Stomach (tissue), 8 donors: ENCODE measurements at regions not wholly inside any gene's neighbourhood (a gene's known extent, or its start where the extent isn't known, plus 50 kb on each side); places are given as distances from the start of the nearest gene placed in this dataset.

Source experiments
- DNase-seq, 2 donors: peaks; one replicate each; pipeline versions ENCODE4 v3.0.0 to v3.0.0-alpha.2; 2013 to 2019
- H3K27ac ChIP-seq, 5 donors: fragments of 200-600 bp in 4 of 5; sonication (generic) in 4 of 5; one replicate each; pipeline ENCODE4 v1.5.1; 2013 to 2019; ENCODE audit warnings: mild to moderate bottlenecking in 1 of 5, moderate library complexity in 1 of 5
- H3K27me3 ChIP-seq, 3 donors: fragments of 200-600 bp; sonication (generic); one replicate each; pipeline ENCODE4 v1.5.1; 2017 to 2019; ENCODE audit warnings: mixed run types in 1 of 3
- H3K36me3 ChIP-seq, 4 donors: fragments of 200-600 bp; sonication (generic); 1 replicate in 3 of 4; 2 replicates in 1 of 4; pipeline ENCODE4 v1.5.1; 2016 to 2019
- H3K4me1 ChIP-seq, 4 donors: fragments of 200-600 bp; sonication (generic); one replicate each; pipeline ENCODE4 v1.5.1; 2016 to 2019
- H3K4me3 ChIP-seq, 4 donors: fragments of 200-600 bp; sonication (generic) in 3 of 4; one replicate each; pipeline ENCODE4 v1.5.1; 2016 to 2019; ENCODE audit warnings: mild to moderate bottlenecking in 1 of 4
- H3K9me3 ChIP-seq, 4 donors: fragments of 200-600 bp; sonication (generic); one replicate each; pipeline ENCODE4 v1.5.1; 2016 to 2019
- EP300 ChIP-seq: sonication (generic); formaldehyde crosslinking; IDR thresholded peaks from one replicate; pipeline ENCODE4 v1.6.1; 2017; ENCODE audit warnings: antibody characterized with exemption
- POLR2A ChIP-seq, 4 donors: fragments of 450-650 bp; IDR thresholded peaks; one replicate each; pipeline ENCODE4 v1.6.1; 2016; ENCODE audit warnings: antibody characterized with exemption in 4 of 4, control low read depth in 2 of 4, mild to moderate bottlenecking in 1 of 4, moderate library complexity in 1 of 4
- POLR2AphosphoS5 ChIP-seq, 3 donors: sonication (generic); formaldehyde crosslinking; IDR thresholded peaks; one replicate each; pipeline ENCODE4 v1.6.1; 2016; ENCODE audit warnings: antibody characterized with exemption in 3 of 3
- WGBS, 5 donors: extraction: QIAGEN DNeasy Blood & Tissue Kit in 3 of 5; methylation state at CpG; one replicate each; pipeline versions ENCODE4 v1.1.5 to v1.1.7; 2013 to 2018; 5-methylcytosine and 5-hydroxymethylcytosine counted together
- intact Hi-C: fragments of 100-400 bp; cut with DNase I; formaldehyde crosslinking; loops from one replicate; pipeline ENCODE4 v1.15.1; 2023; ENCODE audit warnings: low total_unique reads
- TF ChIP-seq, protein P1 (sequence below), 7 experiments: fragments of 450-650 bp in 4 of 7; fragments of 200-600 bp in 3 of 7; sonication (generic) in 3 of 7; IDR thresholded peaks; one replicate each; pipeline ENCODE4 v1.5.1; 2016 to 2019; ENCODE audit warnings: antibody characterized with exemption in 7 of 7, control low read depth in 2 of 7, mild to moderate bottlenecking in 1 of 7
- donor health status: healthy with polysubstance abuse.
- donor health status: Bipolar disorder and iron deficiency.
- donor health status: healthy.

- peaks cover 0 to 3% (median 0%) of the 10 kb centered on the region in 3 donors for H3K27me3 ChIP-seq
- no peaks in the 10 kb centered on the region for H3K9me3 ChIP-seq
- no peak for DNase-seq
- H3K36me3 ChIP-seq: no peaks in the 10 kb centered on the region
- no peak overlapping the region for H3K27ac ChIP-seq
- no peak overlapping the region for H3K4me3 ChIP-seq
- TF ChIP-seq EP300 (no peak), POLR2AphosphoS5 (IDR thresholded peaks at IDR 0.05) (no peak), POLR2A (IDR thresholded peaks at IDR 0.05) (no peak)
- TF ChIP-seq, protein P1, sequence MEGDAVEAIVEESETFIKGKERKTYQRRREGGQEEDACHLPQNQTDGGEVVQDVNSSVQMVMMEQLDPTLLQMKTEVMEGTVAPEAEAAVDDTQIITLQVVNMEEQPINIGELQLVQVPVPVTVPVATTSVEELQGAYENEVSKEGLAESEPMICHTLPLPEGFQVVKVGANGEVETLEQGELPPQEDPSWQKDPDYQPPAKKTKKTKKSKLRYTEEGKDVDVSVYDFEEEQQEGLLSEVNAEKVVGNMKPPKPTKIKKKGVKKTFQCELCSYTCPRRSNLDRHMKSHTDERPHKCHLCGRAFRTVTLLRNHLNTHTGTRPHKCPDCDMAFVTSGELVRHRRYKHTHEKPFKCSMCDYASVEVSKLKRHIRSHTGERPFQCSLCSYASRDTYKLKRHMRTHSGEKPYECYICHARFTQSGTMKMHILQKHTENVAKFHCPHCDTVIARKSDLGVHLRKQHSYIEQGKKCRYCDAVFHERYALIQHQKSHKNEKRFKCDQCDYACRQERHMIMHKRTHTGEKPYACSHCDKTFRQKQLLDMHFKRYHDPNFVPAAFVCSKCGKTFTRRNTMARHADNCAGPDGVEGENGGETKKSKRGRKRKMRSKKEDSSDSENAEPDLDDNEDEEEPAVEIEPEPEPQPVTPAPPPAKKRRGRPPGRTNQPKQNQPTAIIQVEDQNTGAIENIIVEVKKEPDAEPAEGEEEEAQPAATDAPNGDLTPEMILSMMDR (IDR thresholded peaks at IDR 0.05): no peak
- H3K4me1 ChIP-seq: no peaks in the 10 kb centered on the region
- intact Hi-C loops: no loop called here
- 82 to 90% (median 89%) methylated on average over 5 of the region's 5 CpGs for WGBS, 5 donors
Observed at GRCh38 chr10:128940081-128940480, 527.0 kb upstream of the MGMT start.

- TF ChIP-seq POLR2AphosphoS5 (IDR thresholded peaks at IDR 0.05) (no peak), EP300 (no peak), POLR2A (IDR thresholded peaks at IDR 0.05) (no peak)
- peak in 1 of 2 donors; percentile 77 for DNase-seq
- Histone ChIP-seq H3K27ac (no peak overlapping the region), H3K9me3 (peaks cover 0 to 5% (median 0%) of the 10 kb centered on the region in 4 donors), H3K4me1 (no peaks in the 10 kb centered on the region), H3K36me3 (no peaks in the 10 kb centered on the region), H3K27me3 (no peaks in the 10 kb centered on the region), H3K4me3 (no peak overlapping the region)
- WGBS, 5 donors: 74 to 84% (median 78%) methylated on average over 6 of the region's 6 CpGs
- intact Hi-C loops: no loop called here
Observed at GRCh38 chr10:128943111-128943510, 523.9 kb upstream of the MGMT start.

GRCh38 chr10:128945398-128945797, 521.6 kb upstream of the MGMT start:
- Histone ChIP-seq H3K9me3 (peaks cover 0 to 5% (median 0%) of the 10 kb centered on the region in 4 donors), H3K4me3 (no peak overlapping the region), H3K36me3 (no peaks in the 10 kb centered on the region), H3K4me1 (no peaks in the 10 kb centered on the region), H3K27ac (no peak overlapping the region), H3K27me3 (no peaks in the 10 kb centered on the region)
- no peak for TF ChIP-seq EP300
- no peak for TF ChIP-seq POLR2AphosphoS5 (IDR thresholded peaks at IDR 0.05)
- TF ChIP-seq POLR2A (IDR thresholded peaks at IDR 0.05): no peak
- TF ChIP-seq, protein P1 (IDR thresholded peaks at IDR 0.05): no peak
- 74 to 87% (median 83%) methylated on average over 7 of the region's 7 CpGs for WGBS, 5 donors
- intact Hi-C loops: no loop called here
- no peak for DNase-seq

DNA sequence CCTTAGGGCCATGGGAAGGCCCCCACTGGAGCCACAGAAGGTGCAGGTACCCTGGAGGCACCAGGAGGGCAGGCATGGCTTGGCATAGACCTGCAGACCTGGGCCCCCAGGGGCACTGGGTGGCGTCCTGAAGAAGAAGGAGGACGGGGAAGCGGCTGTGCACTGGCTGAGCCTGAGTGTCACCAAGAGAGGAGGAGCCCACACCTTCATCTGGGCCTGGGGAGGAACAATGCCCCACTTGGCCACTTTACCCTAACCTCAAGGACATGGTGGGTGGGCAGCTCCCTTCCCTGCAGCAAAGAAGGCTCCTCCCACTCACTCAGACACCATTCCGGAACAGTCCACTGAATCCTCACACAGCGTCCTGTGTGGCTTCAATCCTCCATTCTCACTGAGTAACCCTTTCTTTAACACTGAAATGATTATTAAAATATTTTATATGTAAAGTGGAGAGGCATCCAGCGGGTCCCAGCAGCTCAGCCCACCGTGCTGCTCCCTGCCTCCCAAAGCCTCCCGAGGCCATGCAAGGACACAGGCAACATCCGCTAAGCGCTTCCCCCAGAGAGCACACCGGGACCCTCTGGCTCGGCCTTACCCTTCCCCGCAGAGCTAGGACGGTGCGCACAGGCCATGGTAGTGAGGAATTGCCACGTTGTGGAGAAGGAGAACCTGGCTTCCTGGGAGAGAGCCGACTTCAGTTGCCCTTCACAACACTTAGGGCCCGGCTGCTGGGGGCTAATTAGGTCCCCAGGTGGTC, 516.7 kb upstream of the MGMT start:
- H3K27ac ChIP-seq: no peak overlapping the region
- TF ChIP-seq POLR2A (IDR thresholded peaks at IDR 0.05) (no peak), POLR2AphosphoS5 (IDR thresholded peaks at IDR 0.05) (no peak)
- TF ChIP-seq, protein P1 (IDR thresholded peaks at IDR 0.05): no peak
- no peaks in the 10 kb centered on the region for H3K27me3 ChIP-seq
- 81 to 89% (median 87%) methylated on average over 16 to 18 of the region's 18 CpGs for WGBS, 5 donors
- peaks cover 0 to 5% (median 0%) of the 10 kb centered on the region in 4 donors for H3K9me3 ChIP-seq
- no peak overlapping the region for H3K4me3 ChIP-seq
- DNase-seq: no peak
- intact Hi-C loops: no loop called here
- H3K36me3 ChIP-seq: no peaks in the 10 kb centered on the region
- no peaks in the 10 kb centered on the region for H3K4me1 ChIP-seq

DNA sequence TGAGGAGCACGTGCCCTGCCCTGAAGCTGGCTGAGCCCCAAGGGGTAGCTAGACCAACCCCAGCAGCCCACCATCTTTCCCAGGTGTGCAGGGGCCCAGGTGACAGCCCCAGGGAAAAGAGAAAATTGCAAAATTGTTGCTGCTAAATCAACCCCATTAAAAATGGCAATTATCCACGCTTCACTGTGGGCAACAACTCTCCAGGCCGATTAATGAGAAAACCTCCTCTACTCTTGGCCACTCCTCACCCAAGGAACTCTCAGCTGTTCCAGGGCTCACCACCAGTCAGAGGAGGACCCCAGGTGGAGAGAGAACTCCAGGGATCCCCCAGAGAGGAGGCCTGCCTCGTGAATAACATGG, 516.1 kb upstream of the MGMT start:
- Histone ChIP-seq H3K27me3 (no peaks in the 10 kb centered on the region), H3K9me3 (peaks cover 0 to 5% (median 0%) of the 10 kb centered on the region in 4 donors), H3K4me1 (no peaks in the 10 kb centered on the region), H3K36me3 (no peaks in the 10 kb centered on the region), H3K4me3 (no peak overlapping the region), H3K27ac (no peak overlapping the region)
- no peak for TF ChIP-seq POLR2AphosphoS5 (IDR thresholded peaks at IDR 0.05)
- DNase-seq: no peak
- intact Hi-C loops: no loop called here
- 77 to 85% (median 78%) methylated on average over 4 of the region's 4 CpGs for WGBS, 5 donors
